ENCODE measurements at regions not wholly inside any gene's neighbourhood (a gene's known extent, or its start where the extent isn't known, plus 50 kb on each side); places are given as distances from the start of the nearest gene placed in this dataset.

DNA sequence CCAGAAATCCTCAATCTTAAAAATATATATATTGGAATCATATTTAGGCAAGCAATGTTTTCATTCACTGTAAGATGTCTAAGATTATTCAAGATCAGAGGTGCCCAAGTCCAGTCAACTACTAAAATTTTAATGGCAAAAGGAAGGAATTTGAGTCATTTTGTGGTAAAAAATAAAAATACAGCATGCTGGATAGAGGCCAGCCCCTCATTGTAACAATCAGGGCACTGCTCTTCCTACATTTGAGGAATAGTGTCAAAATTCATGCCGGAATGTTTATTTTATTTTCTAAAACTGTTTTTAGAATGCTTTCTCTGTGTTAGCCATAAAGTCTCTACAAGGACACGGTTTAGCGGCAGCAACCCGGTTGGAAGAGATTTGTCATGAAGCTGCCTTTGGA is 49.9 kb upstream of the SRD5A3 start:
- Histone ChIP-seq H3K4me1 (ENCODE audit: low read depth, poor library complexity, severe bottlenecking) (no peaks in the 10 kb centered on the region), H3K27ac (no peak overlapping the region), H2AFZ (ENCODE audit: low read depth) (no peak overlapping the region), H3K4me3 (IDR thresholded peaks at IDR 0.05; ENCODE audit: insufficient read depth, low read depth, low read length) (no peak overlapping the region), H3K9ac (no peak overlapping the region), H3K4me2 (no peak overlapping the region), H3K79me2 (ENCODE audit: insufficient read depth, low read depth) (no peaks in the 10 kb centered on the region), H3K36me3 (ENCODE audit: insufficient read depth) (no peaks in the 10 kb centered on the region), H4K20me1 (ENCODE audit: insufficient read depth) (no peaks in the 10 kb centered on the region), H3K27me3 (ENCODE audit: insufficient read depth, low read depth) (no peaks in the 10 kb centered on the region)
- TF ChIP-seq, protein P1, sequence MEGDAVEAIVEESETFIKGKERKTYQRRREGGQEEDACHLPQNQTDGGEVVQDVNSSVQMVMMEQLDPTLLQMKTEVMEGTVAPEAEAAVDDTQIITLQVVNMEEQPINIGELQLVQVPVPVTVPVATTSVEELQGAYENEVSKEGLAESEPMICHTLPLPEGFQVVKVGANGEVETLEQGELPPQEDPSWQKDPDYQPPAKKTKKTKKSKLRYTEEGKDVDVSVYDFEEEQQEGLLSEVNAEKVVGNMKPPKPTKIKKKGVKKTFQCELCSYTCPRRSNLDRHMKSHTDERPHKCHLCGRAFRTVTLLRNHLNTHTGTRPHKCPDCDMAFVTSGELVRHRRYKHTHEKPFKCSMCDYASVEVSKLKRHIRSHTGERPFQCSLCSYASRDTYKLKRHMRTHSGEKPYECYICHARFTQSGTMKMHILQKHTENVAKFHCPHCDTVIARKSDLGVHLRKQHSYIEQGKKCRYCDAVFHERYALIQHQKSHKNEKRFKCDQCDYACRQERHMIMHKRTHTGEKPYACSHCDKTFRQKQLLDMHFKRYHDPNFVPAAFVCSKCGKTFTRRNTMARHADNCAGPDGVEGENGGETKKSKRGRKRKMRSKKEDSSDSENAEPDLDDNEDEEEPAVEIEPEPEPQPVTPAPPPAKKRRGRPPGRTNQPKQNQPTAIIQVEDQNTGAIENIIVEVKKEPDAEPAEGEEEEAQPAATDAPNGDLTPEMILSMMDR (conservative IDR thresholded peaks at IDR 0.05; ENCODE audit: low read depth, low read length) = no peak

Data from KMS-11 (cell line).